CD4-positive, CD25-positive, alpha-beta regulatory T cell (primary cell): ENCODE measurements at regions not wholly inside any gene's neighbourhood (a gene's known extent, or its start where the extent isn't known, plus 50 kb on each side); places are given as distances from the start of the nearest gene placed in this dataset.
"Not testable (repeated sequence)": the region's sequence is repeated elsewhere in the genome, so short reads cannot be mapped to it uniquely, and the experiment has no call there.

Experiments
- ATAC-seq, 2 donors: fragments of 150-1000 bp; cut with Tn5 transposase; one replicate each; pipeline ENCODE4 v1.10.0; 2021; ENCODE audit warnings: low read depth in 2 of 2, moderate number of reproducible peaks in 2 of 2, moderate library complexity in 1 of 2
- DNase-seq, 3 donors: peaks; one replicate each; pipeline versions ENCODE4 v3.0.0 to v3.0.0-alpha.2; 2012 to 2022; ENCODE audit warnings: mixed read lengths in 1 of 3
- H3K27ac ChIP-seq: one replicate; pipeline ENCODE4 v1.7.0; 2013; ENCODE audit warnings: mild to moderate bottlenecking, low read length; ENCODE audit not compliant: insufficient read depth, poor library complexity, severe bottlenecking
- H3K27me3 ChIP-seq: one replicate; pipeline ENCODE4 v1.7.0; 2013; ENCODE audit warnings: low read length; ENCODE audit not compliant: control insufficient read depth, insufficient read depth
- H3K36me3 ChIP-seq: one replicate; pipeline ENCODE4 v1.7.0; 2013; ENCODE audit warnings: mild to moderate bottlenecking, low read length, moderate library complexity; ENCODE audit not compliant: control insufficient read depth, insufficient read depth
- H3K4me1 ChIP-seq: 2 replicates; pipeline ENCODE4 v1.7.0; 2013; ENCODE audit warnings: mild to moderate bottlenecking, low read length; ENCODE audit not compliant: insufficient read depth, control insufficient read depth, poor library complexity, severe bottlenecking
- H3K4me3 ChIP-seq: one replicate; pipeline ENCODE4 v1.7.0; 2013; ENCODE audit warnings: low read depth, mild to moderate bottlenecking, low read length, moderate library complexity
- H3K9me3 ChIP-seq, 2 experiments: 1 replicate in 1 of 2; 2 replicates in 1 of 2; pipeline ENCODE4 v1.7.0; 2013; ENCODE audit warnings: low read length in 2 of 2, mild to moderate bottlenecking in 1 of 2, moderate library complexity in 1 of 2; ENCODE audit not compliant: control insufficient read depth in 2 of 2
- H3K27ac Mint-ChIP-seq, 3 donors: one replicate each; pipeline ENCODE4 v1.8.0; 2020 to 2022; ENCODE audit warnings: mild to moderate bottlenecking in 3 of 3, mixed read lengths in 3 of 3, moderate library complexity in 2 of 3
- H3K27me3 Mint-ChIP-seq: one replicate; pipeline ENCODE4 v1.8.0; 2022; ENCODE audit warnings: mild to moderate bottlenecking, mixed read lengths
- H3K36me3 Mint-ChIP-seq: one replicate; pipeline ENCODE4 v1.8.0; 2020; ENCODE audit warnings: mixed read lengths
- H3K4me1 Mint-ChIP-seq, 4 donors: one replicate each; pipeline ENCODE4 v1.8.0; 2020 to 2022; ENCODE audit warnings: mixed read lengths in 4 of 4, mild to moderate bottlenecking in 1 of 4
- H3K4me3 Mint-ChIP-seq, 4 donors: one replicate each; pipeline ENCODE4 v1.8.0; 2020 to 2022; ENCODE audit warnings: mild to moderate bottlenecking in 4 of 4, mixed read lengths in 4 of 4, moderate library complexity in 3 of 4
- H3K9me3 Mint-ChIP-seq, 7 donors: one replicate each; pipeline ENCODE4 v1.8.0; 2020 to 2022; ENCODE audit warnings: mixed read lengths in 7 of 7, mild to moderate bottlenecking in 3 of 7, moderate library complexity in 2 of 7

DNA sequence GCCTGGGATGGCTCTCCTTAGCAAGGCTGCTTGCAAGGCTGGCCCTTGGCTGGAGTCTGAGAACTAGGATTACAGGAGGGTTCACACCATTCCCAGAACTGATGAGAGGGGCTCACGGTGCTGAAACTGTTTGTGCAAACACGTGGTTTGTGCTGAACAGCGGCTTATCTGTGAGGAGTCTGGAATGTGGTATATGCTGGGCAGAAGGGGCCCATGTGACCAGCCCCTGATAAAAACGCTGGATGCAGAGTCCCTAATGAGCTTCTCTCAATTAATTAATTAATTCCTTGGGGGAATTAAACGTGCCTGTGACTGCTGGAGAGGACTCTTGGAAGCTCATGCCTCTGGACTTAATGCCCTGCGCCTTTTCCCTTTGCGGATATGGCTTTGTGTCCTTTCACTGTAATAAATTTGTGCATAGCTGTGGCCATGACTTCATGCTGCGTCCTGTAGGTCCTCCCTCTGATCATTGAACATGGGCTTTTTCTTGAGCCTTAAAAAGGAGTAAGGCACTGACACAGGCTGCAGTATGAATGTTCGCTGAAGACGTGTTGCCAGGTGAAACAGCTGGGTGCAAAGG lies 109.7 kb downstream of the CDRT15L2 start:
- H3K36me3 Mint-ChIP-seq, H3K4me3 ChIP-seq, H3K27ac Mint-ChIP-seq: not testable (repeated sequence)

DNA sequence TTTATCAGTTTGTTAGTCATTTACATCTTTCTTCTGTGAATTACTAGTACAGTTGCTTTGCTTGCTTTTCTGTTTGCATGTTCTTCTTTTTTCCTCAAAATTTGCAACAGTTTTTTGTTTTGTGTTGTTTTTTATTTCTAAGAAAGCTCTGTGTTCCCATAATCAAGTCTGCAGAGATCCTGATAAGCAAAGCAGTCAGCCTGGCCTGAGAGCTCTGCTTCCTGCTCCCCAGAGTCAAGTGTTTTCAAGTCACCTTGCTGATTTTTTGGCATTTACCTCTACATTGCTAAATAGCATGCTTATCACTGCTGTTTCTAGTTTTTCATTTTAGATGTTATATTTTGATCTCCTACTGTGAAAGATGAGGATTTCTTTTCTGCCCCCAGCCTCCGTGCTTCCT lies 113.2 kb downstream of the CDRT15L2 start:
- DNase-seq, H3K9me3 ChIP-seq, ATAC-seq, H3K9me3 Mint-ChIP-seq, H3K4me3 ChIP-seq, H3K4me3 Mint-ChIP-seq, H3K4me1 ChIP-seq, H3K4me1 Mint-ChIP-seq, H3K27ac Mint-ChIP-seq, H3K36me3 Mint-ChIP-seq, H3K27me3 ChIP-seq, H3K36me3 ChIP-seq, H3K27ac ChIP-seq: not testable (repeated sequence)
- H3K27me3 Mint-ChIP-seq = peaks cover 10% of the 10 kb centered on the region

More for the DNA sequence above, 109.7 kb downstream of the CDRT15L2 start:
- H3K4me3 Mint-ChIP-seq, H3K36me3 ChIP-seq, DNase-seq, H3K4me1 Mint-ChIP-seq, H3K9me3 Mint-ChIP-seq, H3K27me3 Mint-ChIP-seq, H3K27me3 ChIP-seq, H3K4me1 ChIP-seq, H3K9me3 ChIP-seq, H3K27ac ChIP-seq, ATAC-seq: not testable (repeated sequence)

DNA sequence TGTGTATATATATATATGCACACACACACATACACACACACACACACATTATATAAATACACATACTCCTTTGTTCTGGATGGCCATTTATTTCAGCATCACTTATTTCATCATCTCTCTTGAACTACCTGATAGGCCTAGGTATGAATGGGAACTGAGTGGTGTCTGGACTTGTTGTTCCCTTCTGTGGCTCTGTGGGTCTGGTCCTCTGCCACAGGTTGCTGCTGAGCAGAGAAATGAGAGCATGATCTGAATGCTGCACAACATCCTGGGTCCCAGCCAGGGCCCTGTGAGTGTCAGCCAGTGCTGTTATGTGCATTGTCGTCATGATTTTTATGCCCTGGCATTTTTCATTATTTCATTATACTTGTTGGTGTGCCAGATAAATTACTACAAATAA lies 116.3 kb downstream of the CDRT15L2 start:
- not testable (repeated sequence) for H3K4me1 ChIP-seq, H3K4me3 ChIP-seq, H3K36me3 Mint-ChIP-seq, H3K27ac ChIP-seq, H3K27me3 Mint-ChIP-seq, H3K9me3 Mint-ChIP-seq, ATAC-seq, H3K27ac Mint-ChIP-seq, H3K27me3 ChIP-seq, H3K4me3 Mint-ChIP-seq, H3K36me3 ChIP-seq, H3K4me1 Mint-ChIP-seq, H3K9me3 ChIP-seq
- peak in 1 of 3 donors; percentile 3 for DNase-seq

GRCh38 chr17:20698463-20699206 lies 119.1 kb downstream of the CDRT15L2 start:
- Mint-ChIP-seq H3K27ac (peak overlapping the region in 2 of 3 donors; percentile 55 to 76), H3K4me3 (peak overlapping the region in 1 of 4 donors; percentile 67)
- H3K9me3 ChIP-seq, H3K27ac ChIP-seq, H3K36me3 ChIP-seq, H3K4me3 ChIP-seq, H3K9me3 Mint-ChIP-seq, H3K27me3 ChIP-seq, H3K4me1 ChIP-seq, H3K27me3 Mint-ChIP-seq, H3K4me1 Mint-ChIP-seq, H3K36me3 Mint-ChIP-seq: not testable (repeated sequence)
- DNase-seq = peak in 1 of 3 donors; percentile 56
- peak; percentile 77 to 78 for ATAC-seq

- ATAC-seq, H3K4me3 Mint-ChIP-seq: not testable (repeated sequence)
Measured at GRCh38 chr17:20700528-20700927, 121.0 kb downstream of the CDRT15L2 start.

DNA sequence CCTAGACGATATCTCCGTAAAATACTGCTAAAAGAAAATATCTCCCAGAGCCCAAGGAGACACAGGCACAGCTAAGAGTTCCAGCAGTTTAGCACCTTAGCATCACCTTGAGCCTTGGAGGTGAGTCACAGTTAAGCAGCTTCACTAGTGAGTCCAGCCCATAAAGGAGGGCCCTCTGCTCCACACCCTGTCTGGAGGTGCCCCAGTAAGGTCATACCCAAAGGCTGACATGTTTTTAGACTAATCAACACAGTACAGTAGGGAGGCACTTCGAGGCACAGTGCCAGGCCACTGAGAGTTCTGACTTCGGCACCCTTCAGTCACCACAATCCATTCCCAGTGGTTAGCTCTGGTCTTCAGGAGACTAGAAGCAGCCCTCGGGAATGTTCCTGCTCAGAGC lies 121.8 kb downstream of the CDRT15L2 start:
- DNase-seq, H3K4me1 Mint-ChIP-seq, H3K27ac ChIP-seq, ATAC-seq, H3K27me3 Mint-ChIP-seq, H3K9me3 ChIP-seq, H3K4me3 Mint-ChIP-seq, H3K9me3 Mint-ChIP-seq, H3K27ac Mint-ChIP-seq, H3K4me3 ChIP-seq, H3K4me1 ChIP-seq, H3K27me3 ChIP-seq, H3K36me3 ChIP-seq, H3K36me3 Mint-ChIP-seq: not testable (repeated sequence)

More at GRCh38 chr17:20700528-20700927, 121.0 kb downstream of the CDRT15L2 start:
- not testable (repeated sequence) for H3K27ac ChIP-seq, H3K27me3 ChIP-seq, H3K27ac Mint-ChIP-seq, H3K27me3 Mint-ChIP-seq, H3K9me3 Mint-ChIP-seq, H3K4me1 Mint-ChIP-seq, H3K36me3 Mint-ChIP-seq, H3K4me1 ChIP-seq, H3K36me3 ChIP-seq, H3K4me3 ChIP-seq, H3K9me3 ChIP-seq, DNase-seq

- no peak overlapping the region for H3K27ac Mint-ChIP-seq
- no peaks in the 10 kb centered on the region for H3K4me1 ChIP-seq
- ATAC-seq = no peak
- H3K27me3 ChIP-seq = no peaks in the 10 kb centered on the region
- DNase-seq = no peak
- H3K9me3 Mint-ChIP-seq = peaks cover 0 to 2% (median 0%) of the 10 kb centered on the region in 7 donors
- H3K36me3 Mint-ChIP-seq = no peaks in the 10 kb centered on the region
- H3K27me3 Mint-ChIP-seq = peaks cover 5% of the 10 kb centered on the region
- no peaks in the 10 kb centered on the region for H3K9me3 ChIP-seq
- peaks cover 0 to 10% (median 2%) of the 10 kb centered on the region in 4 donors for H3K4me1 Mint-ChIP-seq
- H3K4me3 Mint-ChIP-seq = no peak overlapping the region
- no peak overlapping the region for H3K4me3 ChIP-seq
- no peak overlapping the region for H3K27ac ChIP-seq
- H3K36me3 ChIP-seq = no peaks in the 10 kb centered on the region
Measured at GRCh38 chr17:20702692-20703091, 123.2 kb downstream of the CDRT15L2 start.

DNA sequence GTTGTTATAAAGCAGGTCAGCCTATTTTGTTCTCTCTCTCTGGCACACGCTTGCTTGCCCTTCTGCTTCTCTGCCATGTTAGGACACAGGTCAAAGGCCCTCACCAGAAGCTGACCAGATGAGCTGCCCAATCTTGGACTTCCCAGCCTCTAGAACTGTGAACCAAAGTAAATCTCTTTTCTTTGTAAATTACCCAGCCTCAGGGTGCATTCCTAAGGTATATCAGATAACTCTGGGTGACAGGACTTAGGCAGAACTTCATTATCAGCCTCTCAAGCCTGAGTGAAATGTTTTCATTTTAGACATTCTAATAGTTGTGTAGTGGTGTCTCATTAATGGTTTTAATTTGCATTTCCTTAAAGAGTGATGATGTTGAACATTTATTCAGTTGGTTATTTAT lies 124.3 kb downstream of the CDRT15L2 start:
- Histone ChIP-seq H3K27ac (no peak overlapping the region), H3K27me3 (no peaks in the 10 kb centered on the region), H3K36me3 (no peaks in the 10 kb centered on the region), H3K4me1 (no peaks in the 10 kb centered on the region), H3K4me3 (no peak overlapping the region), H3K9me3 (no peaks in the 10 kb centered on the region)
- Mint-ChIP-seq H3K4me3 (no peak overlapping the region), H3K27me3 (peaks cover 5% of the 10 kb centered on the region), H3K36me3 (no peaks in the 10 kb centered on the region), H3K4me1 (peaks cover 0 to 4% (median under 1%) of the 10 kb centered on the region in 4 donors), H3K9me3 (peaks cover 0 to 2% (median 0%) of the 10 kb centered on the region in 7 donors), H3K27ac (no peak overlapping the region)
- no peak for DNase-seq
- no peak for ATAC-seq
